ENCODE measurements at regions not wholly inside any gene's neighbourhood (a gene's known extent, or its start where the extent isn't known, plus 50 kb on each side); places are given as distances from the start of the nearest gene placed in this dataset.

GRCh38 chr4:157854819-157855218, 318.0 kb downstream of the GASK1B start:
- Histone ChIP-seq H3K9ac (ENCODE audit: low read depth, low read length, poor library complexity, severe bottlenecking) (no peak overlapping the region), H3F3A (ENCODE audit: low read depth) (no peaks in the 10 kb centered on the region), H4K20me1 (ENCODE audit: insufficient read depth, low read length, poor library complexity, severe bottlenecking) (no peaks in the 10 kb centered on the region), H3K9me3 (ENCODE audit: insufficient read depth, low read depth, low read length) (no peaks in the 10 kb centered on the region), H3K36me3 (ENCODE audit: insufficient read depth, low read length) (no peaks in the 10 kb centered on the region), H3K27me3 (ENCODE audit: insufficient read depth, low read length, poor library complexity, severe bottlenecking) (no peaks in the 10 kb centered on the region), H3K79me2 (ENCODE audit: insufficient read depth, low read length) (no peaks in the 10 kb centered on the region), H3K4me2 (ENCODE audit: low read depth, low read length, poor library complexity, severe bottlenecking) (no peak overlapping the region), H2AFZ (ENCODE audit: low read length) (no peak overlapping the region), H3K4me3 (ENCODE audit: low read length, poor library complexity, severe bottlenecking) (no peak overlapping the region), H3K4me1 (ENCODE audit: insufficient read depth, low read length, poor library complexity, severe bottlenecking) (no peaks in the 10 kb centered on the region), H3K9me2 (replicated peaks; ENCODE audit: low read depth, low read length) (no peaks in the 10 kb centered on the region)
- TF ChIP-seq EZH2phosphoT487 (IDR thresholded peaks at IDR 0.05; ENCODE audit: borderline replicate concordance): no peak
- TF ChIP-seq, protein P1, sequence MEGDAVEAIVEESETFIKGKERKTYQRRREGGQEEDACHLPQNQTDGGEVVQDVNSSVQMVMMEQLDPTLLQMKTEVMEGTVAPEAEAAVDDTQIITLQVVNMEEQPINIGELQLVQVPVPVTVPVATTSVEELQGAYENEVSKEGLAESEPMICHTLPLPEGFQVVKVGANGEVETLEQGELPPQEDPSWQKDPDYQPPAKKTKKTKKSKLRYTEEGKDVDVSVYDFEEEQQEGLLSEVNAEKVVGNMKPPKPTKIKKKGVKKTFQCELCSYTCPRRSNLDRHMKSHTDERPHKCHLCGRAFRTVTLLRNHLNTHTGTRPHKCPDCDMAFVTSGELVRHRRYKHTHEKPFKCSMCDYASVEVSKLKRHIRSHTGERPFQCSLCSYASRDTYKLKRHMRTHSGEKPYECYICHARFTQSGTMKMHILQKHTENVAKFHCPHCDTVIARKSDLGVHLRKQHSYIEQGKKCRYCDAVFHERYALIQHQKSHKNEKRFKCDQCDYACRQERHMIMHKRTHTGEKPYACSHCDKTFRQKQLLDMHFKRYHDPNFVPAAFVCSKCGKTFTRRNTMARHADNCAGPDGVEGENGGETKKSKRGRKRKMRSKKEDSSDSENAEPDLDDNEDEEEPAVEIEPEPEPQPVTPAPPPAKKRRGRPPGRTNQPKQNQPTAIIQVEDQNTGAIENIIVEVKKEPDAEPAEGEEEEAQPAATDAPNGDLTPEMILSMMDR (conservative IDR thresholded peaks at IDR 0.05; ENCODE audit: low read length): no peak

GRCh38 chr4:157840648-157841047, 332.2 kb downstream of the GASK1B start:
- TF ChIP-seq, protein P1 (conservative IDR thresholded peaks at IDR 0.05; ENCODE audit: low read length): no peak
- no peak for TF ChIP-seq EZH2phosphoT487 (IDR thresholded peaks at IDR 0.05; ENCODE audit: borderline replicate concordance)
- Histone ChIP-seq H4K20me1 (ENCODE audit: insufficient read depth, low read length, poor library complexity, severe bottlenecking) (no peaks in the 10 kb centered on the region), H2AFZ (ENCODE audit: low read length) (no peak overlapping the region), H3K27me3 (ENCODE audit: insufficient read depth, low read length, poor library complexity, severe bottlenecking) (no peaks in the 10 kb centered on the region), H3K4me3 (ENCODE audit: low read length, poor library complexity, severe bottlenecking) (no peak overlapping the region), H3F3A (ENCODE audit: low read depth) (no peaks in the 10 kb centered on the region), H3K4me1 (ENCODE audit: insufficient read depth, low read length, poor library complexity, severe bottlenecking) (no peaks in the 10 kb centered on the region), H3K36me3 (ENCODE audit: insufficient read depth, low read length) (no peaks in the 10 kb centered on the region), H3K79me2 (ENCODE audit: insufficient read depth, low read length) (no peaks in the 10 kb centered on the region), H3K9me3 (ENCODE audit: insufficient read depth, low read depth, low read length) (no peaks in the 10 kb centered on the region), H3K4me2 (ENCODE audit: low read depth, low read length, poor library complexity, severe bottlenecking) (no peak overlapping the region), H3K9me2 (replicated peaks; ENCODE audit: low read depth, low read length) (no peaks in the 10 kb centered on the region), H3K9ac (ENCODE audit: low read depth, low read length, poor library complexity, severe bottlenecking) (no peak overlapping the region)

DNA sequence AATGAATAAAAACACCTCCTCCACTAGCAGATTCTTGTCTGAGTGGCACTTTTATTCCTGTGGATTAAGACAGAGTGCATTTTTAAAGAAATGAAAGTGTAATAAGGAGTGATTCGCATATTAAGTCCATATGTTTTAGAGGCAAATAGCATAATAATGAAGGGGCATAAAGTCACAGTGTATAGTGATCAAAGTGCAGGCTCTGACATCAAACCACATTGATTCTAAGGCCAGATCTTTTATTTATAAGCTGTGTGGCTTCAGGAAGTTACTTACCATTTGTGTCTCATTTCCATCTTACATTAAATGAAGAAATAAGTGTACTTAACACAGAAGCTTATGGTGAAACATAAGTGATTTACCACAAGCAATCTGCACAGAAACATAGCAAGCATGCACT, 332.8 kb downstream of the GASK1B start:
- H3K9me2 ChIP-seq (replicated peaks; ENCODE audit: low read depth, low read length): no peaks in the 10 kb centered on the region
- H3K4me1 ChIP-seq (ENCODE audit: insufficient read depth, low read length, poor library complexity, severe bottlenecking): no peaks in the 10 kb centered on the region
- no peaks in the 10 kb centered on the region for H3K79me2 ChIP-seq (ENCODE audit: insufficient read depth, low read length)
- TF ChIP-seq, protein P1 (conservative IDR thresholded peaks at IDR 0.05; ENCODE audit: low read length): no peak
- TF ChIP-seq EZH2phosphoT487 (IDR thresholded peaks at IDR 0.05; ENCODE audit: borderline replicate concordance): no peak
- H3K4me3 ChIP-seq (ENCODE audit: low read length, poor library complexity, severe bottlenecking): no peak overlapping the region
- no peak overlapping the region for H3K9ac ChIP-seq (ENCODE audit: low read depth, low read length, poor library complexity, severe bottlenecking)
- no peaks in the 10 kb centered on the region for H3K27me3 ChIP-seq (ENCODE audit: insufficient read depth, low read length, poor library complexity, severe bottlenecking)
- no peak overlapping the region for H3K4me2 ChIP-seq (ENCODE audit: low read depth, low read length, poor library complexity, severe bottlenecking)
- no peaks in the 10 kb centered on the region for H3K36me3 ChIP-seq (ENCODE audit: insufficient read depth, low read length)
- H4K20me1 ChIP-seq (ENCODE audit: insufficient read depth, low read length, poor library complexity, severe bottlenecking): no peaks in the 10 kb centered on the region
- H3F3A ChIP-seq (ENCODE audit: low read depth): no peaks in the 10 kb centered on the region
- H2AFZ ChIP-seq (ENCODE audit: low read length): no peak overlapping the region
- no peaks in the 10 kb centered on the region for H3K9me3 ChIP-seq (ENCODE audit: insufficient read depth, low read depth, low read length)

All from Loucy (cell line).